Panc1 (cell line): ENCODE measurements at regions not wholly inside any gene's neighbourhood (a gene's known extent, or its start where the extent isn't known, plus 50 kb on each side); places are given as distances from the start of the nearest gene placed in this dataset.

Experiments
- ATAC-seq: fragments of 200-7000 bp; cut with Tn5 transposase; 2 replicates; pipeline ENCODE4 v1.9.1; 2020; ENCODE audit warnings: mild to moderate bottlenecking, moderate library complexity
- BruUV-seq: library from RNA; stranded (reverse); fragments of 400-500 nt; replicated peaks from 2 replicates; lab custom pipeline; 2021; lab: Mats Ljungman, UMichigan
- CTCF ChIA-PET: fragments of 300-600 bp; sonication (Branson Sonifier 250); formaldehyde crosslinking; loops from one replicate; lab custom pipeline; 2022; ENCODE audit warnings: antibody characterized with exemption; lab: Charles Lee
- POLR2A ChIA-PET: fragments of 300-600 bp; sonication (Branson Sonifier 250); formaldehyde crosslinking; loops from one replicate; lab custom pipeline; 2022; ENCODE audit warnings: antibody characterized with exemption; lab: Charles Lee
- DNase-seq: peaks from one replicate; pipeline ENCODE4 v3.0.0-alpha.2; 2010; ENCODE audit warnings: low read depth, low spot score
- H3K27ac ChIP-seq: 2 replicates; pipeline ENCODE4 v1.5.1; 2011; ENCODE audit warnings: mild to moderate bottlenecking, low read length, inconsistent platforms
- H3K27me3 ChIP-seq: fragments of 200-500 bp; sonication (Bioruptor generic); 2 replicates; pipeline ENCODE4 v1.6.0; 2014; ENCODE audit warnings: low read length, inconsistent platforms; ENCODE audit not compliant: control insufficient read depth, insufficient read depth
- H3K36me3 ChIP-seq: fragments of 200-500 bp; sonication (Bioruptor generic); 2 replicates; pipeline ENCODE4 v1.5.1; 2014; ENCODE audit warnings: inconsistent platforms, mild to moderate bottlenecking, low read length, moderate library complexity; ENCODE audit not compliant: control insufficient read depth, insufficient read depth
- H3K4me1 ChIP-seq: 2 replicates; pipeline ENCODE4 v1.5.1; 2011; ENCODE audit warnings: inconsistent platforms, mild to moderate bottlenecking, low read length, moderate library complexity; ENCODE audit not compliant: control insufficient read depth, insufficient read depth
- H3K4me3 ChIP-seq, 2 experiments: 2 replicates each; pipeline ENCODE4 v1.5.1; 2011 to 2012; ENCODE audit warnings: low read depth in 2 of 2, low read length in 2 of 2, mild to moderate bottlenecking in 2 of 2, inconsistent platforms in 1 of 2, moderate library complexity in 1 of 2
- H3K9me3 ChIP-seq: fragments of 200-500 bp; sonication (Bioruptor generic); 2 replicates; pipeline ENCODE4 v1.5.1; 2014; ENCODE audit warnings: low read depth, mild to moderate bottlenecking, inconsistent platforms, low read length, moderate library complexity; ENCODE audit not compliant: control insufficient read depth, insufficient read depth
- CTCF ChIP-seq: fragments of 450-650 bp; IDR thresholded peaks from 2 replicates; pipeline ENCODE4 v1.5.1; 2017; ENCODE audit warnings: mild to moderate bottlenecking
- POLR2AphosphoS5 ChIP-seq: IDR thresholded peaks from 2 replicates; pipeline ENCODE4 v1.6.1; 2012; ENCODE audit warnings: mild to moderate bottlenecking, low read depth, low read length, moderate library complexity
- REST ChIP-seq, 2 experiments: IDR thresholded peaks; 2 replicates each; pipeline ENCODE4 v1.6.1; 2011 to 2012; ENCODE audit warnings: low read depth in 2 of 2, control low read depth in 1 of 2, low read length in 1 of 2, mild to moderate bottlenecking in 1 of 2, moderate library complexity in 1 of 2; ENCODE audit not compliant: insufficient read depth in 1 of 2
- SIN3A ChIP-seq: IDR thresholded peaks from 2 replicates; pipeline ENCODE4 v1.6.1; 2012; ENCODE audit warnings: low read depth, mild to moderate bottlenecking, low read length, moderate library complexity, borderline replicate concordance; ENCODE audit not compliant: insufficient read depth
- TCF7L2 ChIP-seq: IDR thresholded peaks from 2 replicates; pipeline ENCODE4 v1.6.1; 2011; ENCODE audit warnings: mild to moderate bottlenecking, low read depth, low read length, inconsistent platforms
- in situ Hi-C: cut with HindIII; loops from 2 replicates; pipeline ENCODE4 v1.10.0; 2016; ENCODE audit warnings: low sequenced_read_pairs, low pct_unique_long_range_greater_than_20kb
- intact Hi-C: fragments of 100-400 bp; cut with micrococcal nuclease; formaldehyde crosslinking; loops from one replicate; pipeline ENCODE4 v1.10.0; 2022; ENCODE audit not compliant: unreplicated experiment

- no peak overlapping the region for H3K27ac ChIP-seq
- H3K4me1 ChIP-seq: no peaks in the 10 kb centered on the region
- H3K4me3 ChIP-seq: no peak overlapping the region
- ChIA-PET POLR2A (no interaction called here), CTCF (no interaction called here)
- ATAC-seq (no peak), DNase-seq (no peak)
- no peaks in the 10 kb centered on the region for H3K36me3 ChIP-seq
- H3K9me3 ChIP-seq: no peaks in the 10 kb centered on the region
- in situ Hi-C loops: no loop called here
- intact Hi-C loops: no loop called here
- no TSS peak for BruUV-seq
- no peak for TF ChIP-seq TCF7L2
- no peak for TF ChIP-seq POLR2AphosphoS5
- TF ChIP-seq REST (IDR thresholded peaks at IDR 0.05; ENCODE audit: insufficient read depth in 1 of 2, low read depth in 2 of 2, low read length in 1 of 2): no peak
- TF ChIP-seq CTCF: no peak
- TF ChIP-seq SIN3A: no peak
- peaks cover 5% of the 10 kb centered on the region; the same call in 1 of the 2 replicates for H3K27me3 ChIP-seq
These were observed 67.7 kb upstream of the TMEM72 start for GRCh38 chr10:44843484-44843883.

GRCh38 chr10:44845361-44846175 lies 65.6 kb upstream of the TMEM72 start:
- Histone ChIP-seq H3K4me3 (no peak overlapping the region), H3K27ac (no peak overlapping the region), H3K36me3 (no peaks in the 10 kb centered on the region), H3K27me3 (peaks cover 5% of the 10 kb centered on the region; the same call in 1 of the 2 replicates), H3K9me3 (no peaks in the 10 kb centered on the region), H3K4me1 (no peaks in the 10 kb centered on the region)
- no peak for DNase-seq
- TF ChIP-seq POLR2AphosphoS5 (no peak), CTCF (no peak), REST (IDR thresholded peaks at IDR 0.05; ENCODE audit: insufficient read depth in 1 of 2, low read depth in 2 of 2, low read length in 1 of 2) (no peak), TCF7L2 (no peak), SIN3A (no peak)
- in situ Hi-C loops (no loop called here), intact Hi-C loops (no loop called here)
- ChIA-PET POLR2A (no interaction called here), CTCF (no interaction called here)
- ATAC-seq: no peak
- BruUV-seq: no TSS peak
